Glutamatergic neuron (in vitro differentiated cells): ENCODE measurements at regions not wholly inside any gene's neighbourhood (a gene's known extent, or its start where the extent isn't known, plus 50 kb on each side); places are given as distances from the start of the nearest gene placed in this dataset.

Experiments
- DNase-seq: peaks from one replicate; pipeline ENCODE4 v3.0.0; 2022
- H3K27ac Mint-ChIP-seq: one replicate; pipeline ENCODE4 v1.8.0; 2020; ENCODE audit warnings: mild to moderate bottlenecking, mixed read lengths, inconsistent platforms; ENCODE audit not compliant: unreplicated experiment
- H3K27me3 Mint-ChIP-seq: one replicate; pipeline ENCODE4 v1.8.0; 2020; ENCODE audit warnings: mild to moderate bottlenecking, moderate library complexity, mixed read lengths, inconsistent platforms; ENCODE audit not compliant: unreplicated experiment
- H3K36me3 Mint-ChIP-seq: one replicate; pipeline ENCODE4 v1.8.0; 2020; ENCODE audit warnings: mild to moderate bottlenecking, mixed read lengths, inconsistent platforms; ENCODE audit not compliant: unreplicated experiment
- H3K4me1 Mint-ChIP-seq: one replicate; pipeline ENCODE4 v1.8.0; 2020; ENCODE audit warnings: mild to moderate bottlenecking, low read depth, mixed read lengths, inconsistent platforms; ENCODE audit not compliant: unreplicated experiment
- H3K4me3 Mint-ChIP-seq: one replicate; pipeline ENCODE4 v1.8.0; 2020; ENCODE audit warnings: mild to moderate bottlenecking, mixed read lengths, inconsistent platforms; ENCODE audit not compliant: unreplicated experiment
- H3K9me3 Mint-ChIP-seq: one replicate; pipeline ENCODE4 v1.8.0; 2020; ENCODE audit warnings: mild to moderate bottlenecking, moderate library complexity, mixed read lengths, inconsistent platforms; ENCODE audit not compliant: unreplicated experiment
- CTCF ChIP-seq: fragments of 200-600 bp; sonication (generic); IDR thresholded peaks from one replicate; pipeline ENCODE4 v1.5.0; 2021; ENCODE audit not compliant: partially characterized antibody, unreplicated experiment

DNA sequence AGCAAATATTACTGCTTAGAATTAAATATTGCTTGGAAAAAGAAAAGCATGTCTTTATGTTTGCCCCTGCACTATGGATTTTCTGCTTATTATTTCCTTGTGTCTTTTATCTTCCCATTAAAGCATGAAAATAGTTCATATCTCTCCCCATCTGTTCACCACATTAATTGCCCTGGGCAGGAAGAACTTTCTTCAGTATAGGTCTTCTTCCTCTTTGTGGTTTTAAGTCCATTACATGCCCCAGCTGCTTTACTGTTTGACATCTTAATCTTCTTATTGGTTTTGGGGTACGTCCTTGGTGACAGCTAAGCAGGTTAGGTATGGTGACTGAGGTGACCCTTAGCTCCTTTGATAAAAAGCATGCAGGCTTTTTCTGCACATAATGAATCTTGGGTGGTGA is 157.3 kb downstream of the AASDH start:
- H3K9me3 Mint-ChIP-seq = peaks cover 3% of the 10 kb centered on the region
- no peak overlapping the region for H3K4me3 Mint-ChIP-seq
- no peak for DNase-seq
- H3K27me3 Mint-ChIP-seq = peaks cover 4% of the 10 kb centered on the region
- H3K4me1 Mint-ChIP-seq = peaks cover 5% of the 10 kb centered on the region
- no peak for TF ChIP-seq CTCF
- no peak overlapping the region for H3K27ac Mint-ChIP-seq
- peaks cover 7% of the 10 kb centered on the region for H3K36me3 Mint-ChIP-seq

- H3K4me3 Mint-ChIP-seq = no peak overlapping the region
- H3K9me3 Mint-ChIP-seq = peaks cover 2% of the 10 kb centered on the region
- peaks cover 4% of the 10 kb centered on the region for H3K27me3 Mint-ChIP-seq
- no peak overlapping the region for H3K27ac Mint-ChIP-seq
- DNase-seq = no peak
- peaks cover 7% of the 10 kb centered on the region for H3K36me3 Mint-ChIP-seq
- no peak for TF ChIP-seq CTCF
- H3K4me1 Mint-ChIP-seq = peaks cover 5% of the 10 kb centered on the region
Measured at GRCh38 chr4:56227301-56227835, 159.9 kb downstream of the AASDH start.

GRCh38 chr4:56226579-56226978 is 160.7 kb downstream of the AASDH start:
- DNase-seq = no peak
- H3K4me1 Mint-ChIP-seq = peaks cover 5% of the 10 kb centered on the region
- H3K27ac Mint-ChIP-seq = peak overlapping the region; percentile 56
- no peak overlapping the region for H3K4me3 Mint-ChIP-seq
- H3K36me3 Mint-ChIP-seq = peaks cover 7% of the 10 kb centered on the region
- H3K27me3 Mint-ChIP-seq = peaks cover 4% of the 10 kb centered on the region
- TF ChIP-seq CTCF = no peak
- peaks cover 3% of the 10 kb centered on the region for H3K9me3 Mint-ChIP-seq

GRCh38 chr4:56224641-56225040 is 162.7 kb downstream of the AASDH start:
- H3K36me3 Mint-ChIP-seq = peaks cover 3% of the 10 kb centered on the region
- no peak for TF ChIP-seq CTCF
- peaks cover 3% of the 10 kb centered on the region for H3K9me3 Mint-ChIP-seq
- no peak overlapping the region for H3K4me3 Mint-ChIP-seq
- DNase-seq = no peak
- no peak overlapping the region for H3K27ac Mint-ChIP-seq
- H3K27me3 Mint-ChIP-seq = peaks cover 1% of the 10 kb centered on the region
- peaks cover 8% of the 10 kb centered on the region for H3K4me1 Mint-ChIP-seq

DNA sequence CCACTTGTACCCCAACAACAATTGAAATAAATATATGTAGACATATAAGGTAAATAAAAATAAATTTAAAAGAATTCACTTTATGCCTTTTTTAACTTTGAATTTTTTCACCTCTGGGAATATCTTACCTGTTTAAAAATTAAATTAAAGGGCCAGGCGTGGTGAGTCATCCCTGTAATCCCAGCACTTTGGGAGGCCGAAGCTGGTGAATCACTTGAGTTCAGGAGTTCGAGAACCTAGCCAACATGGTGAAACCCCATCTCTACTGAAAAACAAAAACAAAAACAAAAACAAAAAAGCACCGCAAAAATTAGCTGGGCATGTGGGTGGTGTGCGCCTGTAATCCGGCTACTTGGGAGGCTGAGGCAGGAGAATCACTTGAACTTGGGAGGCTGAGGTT is 164.8 kb downstream of the AASDH start:
- H3K4me1 Mint-ChIP-seq = peaks cover 10% of the 10 kb centered on the region
- TF ChIP-seq CTCF = no peak
- peaks cover 1% of the 10 kb centered on the region for H3K27me3 Mint-ChIP-seq
- no peak for DNase-seq
- no peak overlapping the region for H3K4me3 Mint-ChIP-seq
- no peak overlapping the region for H3K27ac Mint-ChIP-seq
- H3K9me3 Mint-ChIP-seq = peaks cover 6% of the 10 kb centered on the region
- H3K36me3 Mint-ChIP-seq = no peaks in the 10 kb centered on the region
